Activated CD4-positive, alpha-beta T cell treated with anti-CD3 and anti-CD28 coated beads, Interleukin-2, amount 50 U/mL, for 24 hours (primary cell): ENCODE measurements at regions not wholly inside any gene's neighbourhood (a gene's known extent, or its start where the extent isn't known, plus 50 kb on each side); places are given as distances from the start of the nearest gene placed in this dataset.

ENCODE experiments used
- DNase-seq, 2 donors: peaks; one replicate each; pipeline ENCODE4 v3.0.0-alpha.2; 2020; ENCODE audit warnings: low read depth in 1 of 2, low spot score in 1 of 2

DNA sequence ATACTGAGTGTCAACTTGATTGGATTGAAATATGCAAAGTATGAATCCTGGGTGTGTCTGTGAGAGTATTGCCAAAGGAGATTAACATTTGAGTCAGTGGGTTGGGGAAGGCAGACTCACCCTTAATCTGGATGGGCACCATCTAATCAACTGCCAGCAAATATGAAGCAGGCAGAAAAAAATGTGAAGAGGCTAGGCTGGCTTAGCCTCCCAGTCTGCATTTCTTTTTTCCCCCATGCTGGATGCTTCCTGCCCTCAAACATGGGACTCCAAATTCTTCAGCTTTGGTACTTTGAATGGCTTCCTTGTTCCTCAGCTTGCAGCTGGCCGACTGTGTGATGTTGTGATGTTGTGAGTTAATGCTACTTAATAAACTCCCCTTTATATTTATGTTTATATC, 577.4 kb downstream of the CPS1 start:
- DNase-seq: no peak

DNA sequence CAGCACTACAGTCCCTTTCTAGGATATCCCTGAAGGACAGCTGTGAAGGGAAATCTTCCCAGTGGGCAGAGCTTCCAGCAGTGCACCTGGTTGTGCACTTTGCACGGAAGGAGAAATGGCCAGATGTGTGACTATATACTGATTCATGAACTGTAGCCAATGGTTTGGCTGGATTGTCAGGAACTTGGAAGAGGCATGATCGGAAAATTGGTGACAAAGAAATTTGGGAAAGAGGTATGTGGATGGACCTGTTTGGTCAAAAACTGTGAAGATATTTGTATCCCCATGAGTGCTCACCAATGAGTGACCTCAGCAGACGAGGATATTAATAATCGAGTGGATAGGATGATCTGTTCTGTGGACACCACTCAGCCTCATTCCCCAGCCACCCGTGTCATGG, 582.2 kb downstream of the CPS1 start:
- DNase-seq: no peak

DNA sequence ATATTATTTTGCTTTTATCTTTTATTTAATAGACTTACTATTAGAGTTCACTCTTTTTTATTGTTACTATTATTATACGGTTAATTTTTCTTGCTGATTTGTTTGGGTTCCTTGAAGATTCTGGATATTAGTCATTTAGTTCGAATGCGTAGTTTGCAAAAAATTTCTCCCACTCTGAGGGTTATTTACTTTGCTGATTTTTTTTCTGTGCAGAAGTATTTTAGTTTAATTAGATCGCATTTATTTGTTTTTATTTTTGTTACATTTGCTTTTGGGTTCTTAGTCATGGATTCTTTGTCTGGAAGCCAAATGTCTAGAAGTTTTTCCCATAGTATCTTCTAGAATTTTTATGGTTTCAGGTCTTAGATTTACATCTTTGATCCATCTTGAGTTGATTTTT, 585.2 kb downstream of the CPS1 start:
- no peak for DNase-seq

DNA sequence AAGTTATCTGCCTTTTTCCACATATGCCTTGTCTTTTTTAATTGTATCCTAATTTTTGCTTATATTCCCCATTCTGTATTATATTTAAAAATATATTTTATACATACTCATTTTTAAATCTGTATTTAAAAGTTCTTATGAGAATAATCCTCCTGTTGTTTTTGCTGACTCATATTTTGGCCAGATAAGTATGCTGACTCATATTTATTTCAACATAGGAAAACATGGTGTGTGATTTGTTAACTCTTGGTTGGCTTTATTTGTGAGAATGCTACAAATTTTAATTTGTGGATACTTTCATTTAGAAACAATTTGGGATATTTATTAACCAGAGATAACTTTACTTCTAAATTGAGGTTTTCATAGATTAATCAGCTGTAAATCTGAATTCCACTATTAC, 587.7 kb downstream of the CPS1 start:
- DNase-seq: no peak

DNA sequence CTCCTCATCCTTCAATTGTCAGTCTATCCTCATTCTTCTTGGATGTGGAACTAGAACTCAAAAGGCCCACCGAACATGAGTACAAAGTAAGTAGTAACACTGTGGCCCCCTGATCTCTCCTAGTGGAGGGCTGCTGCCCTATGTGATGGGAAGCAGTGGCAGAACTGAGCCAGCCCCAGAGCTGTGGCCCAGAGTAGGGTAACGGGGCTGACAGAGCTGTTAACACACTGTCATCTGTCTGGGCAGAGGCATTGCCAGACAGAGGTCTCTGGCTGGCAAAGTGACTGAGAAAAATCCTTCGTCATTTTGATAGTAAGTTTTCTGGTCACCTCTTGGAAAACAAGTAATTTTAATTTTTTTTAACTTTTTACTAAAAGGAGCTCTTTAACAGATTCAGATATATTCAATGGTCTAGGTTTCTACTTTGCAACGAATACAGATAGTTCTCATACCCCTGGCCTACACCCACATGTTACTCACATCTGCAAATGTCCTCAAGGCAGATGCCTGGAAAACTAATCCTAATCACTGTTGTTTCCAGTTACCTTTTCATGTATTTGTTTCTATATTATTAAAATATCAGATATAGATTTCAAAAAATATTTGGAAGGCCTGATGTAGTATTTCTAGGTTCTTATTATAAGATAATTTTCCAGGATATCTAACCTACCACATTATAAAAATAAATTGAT, 588.7 kb downstream of the CPS1 start:
- DNase-seq: no peak

DNA sequence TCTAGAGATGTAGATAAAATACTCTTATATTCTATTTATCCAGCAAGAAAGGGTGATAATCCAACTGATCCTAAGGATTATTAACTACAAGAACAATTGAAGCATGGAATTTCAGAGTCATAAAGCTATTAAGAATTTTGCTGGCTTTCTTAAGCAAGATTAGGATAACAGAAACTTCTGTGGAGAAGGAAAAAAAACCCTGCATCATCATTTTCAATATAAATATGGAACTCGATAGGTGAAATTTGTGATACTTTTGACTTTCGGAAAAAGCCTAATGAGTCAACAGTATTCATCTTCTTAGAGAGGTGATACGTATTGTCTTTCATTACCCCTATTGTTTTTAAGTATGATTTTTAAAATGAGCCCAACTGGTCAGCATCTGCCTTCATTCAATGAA, 593.3 kb downstream of the CPS1 start:
- DNase-seq: no peak

DNA sequence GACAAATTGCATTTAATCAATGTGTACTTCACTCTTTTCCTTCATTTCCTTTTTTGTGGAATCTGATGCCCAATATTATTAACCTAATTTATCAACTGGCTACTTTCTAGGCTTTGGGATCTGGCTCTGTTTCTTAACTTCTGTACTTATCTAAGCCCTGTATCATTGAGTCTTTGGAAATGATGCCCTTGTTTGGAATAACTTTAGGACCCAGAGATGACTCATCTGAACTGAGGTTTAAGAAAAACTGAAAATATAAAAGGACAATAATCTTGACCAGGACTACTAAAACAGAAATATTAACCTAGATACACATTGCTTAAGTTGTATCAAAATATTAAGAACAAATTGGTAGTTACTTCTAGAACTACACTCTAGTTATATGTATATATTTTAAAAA, 600.8 kb downstream of the CPS1 start:
- DNase-seq: no peak

DNA sequence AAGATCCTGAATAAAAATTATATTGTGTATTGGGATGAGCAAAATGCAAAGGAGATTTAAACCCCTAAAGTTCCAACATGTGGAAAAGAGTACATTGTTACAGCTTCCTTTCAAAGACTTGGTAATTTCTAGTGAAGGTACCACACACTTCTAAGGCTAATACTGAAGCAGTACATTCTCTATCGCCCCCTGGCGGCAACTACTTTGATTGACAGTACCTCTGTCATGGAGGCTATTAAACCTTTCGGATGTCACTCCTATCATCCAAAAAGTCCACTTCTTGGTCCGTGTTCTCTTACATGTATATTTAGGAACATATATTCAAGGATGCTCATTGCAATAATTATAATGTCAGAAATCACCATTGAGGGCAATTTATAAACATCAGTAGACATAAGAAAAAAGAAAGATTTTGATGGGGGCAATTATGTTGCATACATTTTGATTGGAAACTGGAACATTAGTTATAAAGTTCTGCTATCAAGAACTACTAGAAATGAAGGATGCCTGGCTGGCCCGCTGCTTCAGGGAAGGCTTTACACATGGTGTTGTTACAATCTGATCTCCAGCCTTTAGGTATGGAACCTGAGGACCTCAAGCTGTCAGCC, 601.6 kb downstream of the CPS1 start:
- DNase-seq: peak; percentile 37 to 52

DNA sequence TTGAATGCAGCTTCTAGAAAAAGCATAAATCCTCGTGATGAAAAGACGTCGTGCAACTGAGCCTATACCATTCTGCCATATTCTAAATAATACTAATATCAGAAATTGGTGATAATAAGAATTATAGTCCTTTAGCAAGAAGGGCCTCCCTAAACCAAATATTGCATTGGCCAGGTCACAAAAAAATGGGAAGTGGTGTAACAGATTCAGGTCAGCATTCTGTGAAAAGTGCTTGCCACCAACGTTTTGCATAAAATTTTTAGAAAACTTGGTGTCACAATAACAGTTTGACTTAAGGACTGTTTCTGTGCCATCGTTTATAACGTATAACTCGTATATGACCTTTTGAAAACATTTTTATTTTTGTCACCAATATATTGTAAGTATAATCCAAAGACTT, 603.6 kb downstream of the CPS1 start:
- no peak for DNase-seq

DNA sequence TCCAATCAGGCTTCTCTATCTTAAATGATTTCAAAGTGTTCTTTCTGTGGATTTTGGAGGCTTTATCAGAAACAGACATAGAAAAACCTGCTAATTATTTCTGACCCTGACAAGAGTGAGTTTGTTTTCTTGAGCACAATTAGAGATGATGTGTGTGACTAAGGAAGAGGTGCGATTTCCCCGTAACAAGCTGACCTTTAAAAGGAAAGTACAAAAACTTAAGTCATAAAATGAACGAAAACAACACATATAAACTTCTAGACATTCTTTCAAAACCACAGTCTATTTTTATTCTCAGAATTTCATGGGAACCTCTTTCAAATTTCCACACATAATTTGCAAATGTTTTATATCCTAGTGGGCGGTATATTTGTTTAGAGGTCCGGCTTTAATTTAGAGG, 604.8 kb downstream of the CPS1 start:
- no peak for DNase-seq

DNA sequence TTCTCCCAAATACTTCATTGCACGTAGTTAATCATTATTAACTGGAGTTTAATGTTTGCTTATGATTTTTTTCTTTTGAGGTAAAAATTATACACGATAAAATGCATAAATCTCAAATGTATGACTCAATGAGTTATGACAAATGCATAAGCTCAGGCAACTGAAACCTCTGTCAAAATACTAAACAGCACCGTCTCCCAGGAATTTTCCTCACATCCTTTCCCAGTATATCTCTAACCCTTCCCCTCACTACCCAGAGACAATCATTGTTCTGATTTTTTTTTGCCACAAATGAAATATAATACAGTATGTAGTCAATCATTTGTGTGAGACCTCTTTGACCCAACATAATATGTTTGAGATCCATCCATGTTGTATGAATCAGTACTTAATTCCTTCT, 606.5 kb downstream of the CPS1 start:
- no peak for DNase-seq

DNA sequence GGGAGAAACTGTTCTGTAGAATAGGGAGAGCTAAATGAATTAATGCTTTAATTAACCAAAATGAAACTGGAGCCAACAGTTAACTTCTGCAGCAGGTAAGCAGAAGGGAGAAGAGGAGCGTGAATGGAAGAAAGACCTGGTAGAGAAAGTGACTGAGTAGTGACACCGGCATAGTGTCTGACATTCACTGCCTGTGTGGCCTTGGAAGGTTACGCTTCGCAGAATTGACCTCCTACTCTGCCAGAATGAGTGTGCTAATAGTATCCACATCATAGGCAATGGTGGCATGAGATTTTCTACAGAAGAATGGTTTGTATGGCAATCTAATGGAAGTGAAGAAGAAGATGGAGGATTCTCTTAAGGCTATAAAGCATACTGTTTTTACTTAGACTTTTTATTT, 614.4 kb downstream of the CPS1 start:
- DNase-seq: no peak

DNA sequence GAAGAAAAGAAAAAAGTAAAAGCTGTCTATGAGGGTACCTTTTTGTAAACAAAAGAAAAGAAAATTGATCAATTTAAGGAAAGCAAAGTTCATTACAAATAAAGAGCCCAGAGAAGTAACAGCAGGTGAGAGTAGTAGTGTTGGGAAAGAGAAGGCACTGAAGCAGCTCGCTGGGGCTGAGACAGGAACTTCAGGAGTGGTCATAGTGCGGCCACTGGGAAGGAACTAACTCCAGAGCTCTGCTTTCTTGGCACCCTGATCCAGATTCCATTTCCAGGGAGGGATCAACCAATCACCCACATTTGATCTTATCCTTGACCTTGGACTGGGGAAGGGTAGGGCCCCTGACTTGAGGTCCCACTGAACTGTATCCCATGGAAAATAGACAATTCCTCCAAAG, 617.6 kb downstream of the CPS1 start:
- DNase-seq: no peak

DNA sequence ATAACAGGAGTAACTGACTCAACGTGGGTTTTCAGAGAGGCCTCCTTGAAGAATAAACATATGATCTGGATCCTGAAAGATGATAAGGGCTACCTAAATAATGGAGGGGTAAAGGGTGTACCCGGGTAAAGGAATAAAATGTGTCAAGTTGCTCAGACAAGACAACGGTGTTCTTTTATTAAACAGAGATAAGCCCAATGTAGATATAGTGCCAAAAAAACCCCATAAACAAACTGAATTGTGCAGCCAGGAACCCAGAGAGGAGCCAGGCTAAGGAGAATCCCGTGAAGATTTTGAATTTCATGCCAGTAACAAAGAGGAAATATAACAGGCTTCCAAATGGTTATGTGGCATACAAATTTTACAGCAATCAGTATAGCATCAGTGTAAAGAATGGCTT, 618.2 kb downstream of the CPS1 start:
- no peak for DNase-seq

DNA sequence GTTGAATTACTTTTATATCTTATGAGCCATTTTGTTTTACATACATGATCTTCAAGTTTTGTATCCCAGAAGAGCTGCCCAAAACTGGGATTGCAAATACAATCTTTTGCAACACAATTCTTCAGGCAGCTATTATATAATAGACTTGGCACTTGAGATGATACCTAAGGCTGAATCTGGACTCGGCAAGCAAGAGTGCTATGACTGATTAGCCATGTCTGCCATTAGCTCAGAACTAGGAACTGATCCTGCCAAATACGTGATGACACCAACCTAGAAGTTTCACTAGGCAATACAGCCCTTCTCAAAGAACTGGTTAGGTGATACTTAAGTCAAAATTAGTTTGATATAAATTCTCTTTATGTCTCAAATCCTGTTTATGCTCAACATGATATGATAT, 619.6 kb downstream of the CPS1 start:
- no peak for DNase-seq

DNA sequence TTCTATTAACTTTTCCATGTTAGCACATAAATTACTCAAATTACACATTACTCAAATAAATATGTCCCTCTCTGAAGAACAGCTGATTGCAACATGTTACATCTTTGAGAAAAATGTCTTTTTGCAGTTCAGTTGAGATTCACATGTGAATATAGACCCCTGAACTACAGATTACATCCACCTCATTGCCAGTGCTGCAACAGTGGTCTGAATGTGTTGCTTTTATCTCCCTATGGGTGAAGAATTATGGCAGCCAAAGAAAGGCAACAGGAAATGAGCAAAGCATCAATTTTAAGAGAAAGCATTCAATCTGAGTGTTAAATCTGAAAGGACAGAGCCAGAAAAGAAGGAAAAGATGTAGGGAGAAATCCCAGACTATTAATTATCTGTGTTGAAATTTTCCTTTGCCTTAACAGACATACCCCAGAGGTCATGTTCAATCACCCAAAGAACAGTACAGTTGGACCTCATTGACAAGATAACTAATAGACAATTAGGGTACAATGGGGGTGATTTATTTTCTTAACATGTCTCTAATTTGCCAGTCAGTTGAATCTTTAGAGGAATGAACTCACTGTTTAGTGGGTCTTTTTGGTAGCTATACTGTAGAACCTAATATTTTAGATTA, 620.2 kb downstream of the CPS1 start:
- no peak for DNase-seq

DNA sequence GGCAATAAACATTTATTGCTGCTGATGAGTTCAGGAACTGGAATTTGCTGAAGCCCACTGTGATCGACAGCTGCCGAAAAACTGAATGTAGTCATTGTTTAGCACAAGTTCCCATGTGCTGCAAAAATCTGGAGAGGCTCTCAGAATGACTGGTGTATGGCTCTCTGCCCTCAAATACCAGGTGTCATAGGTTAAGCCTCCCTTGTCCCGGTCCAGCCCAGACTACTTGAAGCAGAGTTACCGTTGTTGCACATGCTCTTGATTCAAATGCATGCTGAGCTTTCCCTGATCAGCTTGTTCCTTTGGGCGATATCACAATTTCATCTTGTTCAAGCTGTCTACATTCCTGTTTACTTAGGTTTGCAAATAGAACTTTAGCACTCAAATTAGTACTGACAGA, 625.2 kb downstream of the CPS1 start:
- no peak for DNase-seq

DNA sequence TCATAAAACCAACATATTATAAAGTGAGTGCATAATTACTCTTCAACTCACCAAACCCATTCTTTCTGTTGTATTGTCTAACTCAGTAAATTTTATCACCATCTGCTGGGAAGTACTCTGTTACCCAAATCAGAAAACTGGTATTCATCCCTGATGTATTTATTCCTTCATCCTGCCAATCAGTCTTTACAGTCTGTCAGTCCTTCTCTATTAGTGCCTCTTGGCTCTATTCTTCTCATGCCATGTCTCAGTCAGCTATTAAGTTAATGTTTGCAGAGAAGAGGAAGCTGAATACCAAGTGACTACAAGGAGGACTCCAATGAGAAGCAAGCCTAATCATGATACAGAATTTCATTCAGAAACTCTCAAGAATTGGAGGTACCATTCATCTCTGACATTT, 631.2 kb downstream of the CPS1 start:
- DNase-seq: no peak

DNA sequence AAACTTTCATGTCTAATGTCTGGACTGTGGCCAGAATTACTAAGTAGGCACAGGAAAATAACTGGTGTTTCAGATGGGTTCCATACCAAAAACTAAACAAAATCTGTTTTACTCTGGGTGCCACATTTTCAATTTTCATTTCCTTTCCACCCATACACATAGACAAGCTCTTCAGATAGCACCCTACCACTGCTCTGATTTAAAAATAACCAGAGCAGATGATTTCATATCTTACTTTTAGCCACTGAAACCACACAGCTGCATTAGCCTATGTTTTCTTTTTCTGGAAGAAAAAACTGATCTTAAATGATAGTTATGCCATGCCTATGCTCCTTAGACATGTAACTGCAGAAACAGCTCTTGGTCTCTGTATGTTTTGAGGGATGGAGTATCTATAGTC, 647.6 kb downstream of the CPS1 start:
- no peak for DNase-seq

DNA sequence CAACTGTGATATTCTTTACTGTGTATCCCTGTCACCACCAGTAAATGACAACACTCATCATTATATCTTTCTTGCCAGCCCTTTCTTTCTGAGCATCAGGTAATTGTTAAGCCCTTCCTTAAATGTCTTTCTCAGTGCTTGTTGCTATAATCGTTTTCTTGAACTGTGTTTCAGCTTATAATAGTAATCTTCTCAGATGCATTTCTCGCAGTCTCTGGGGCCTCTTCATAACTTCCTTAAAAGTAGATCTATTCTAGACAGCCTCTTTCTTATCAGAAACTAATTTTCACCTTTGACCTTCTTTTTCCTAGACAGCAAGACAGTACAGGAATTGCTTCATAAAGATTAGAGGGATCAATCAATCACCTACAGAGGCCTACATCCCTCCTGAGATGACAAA, 648.1 kb downstream of the CPS1 start:
- DNase-seq: no peak

DNA sequence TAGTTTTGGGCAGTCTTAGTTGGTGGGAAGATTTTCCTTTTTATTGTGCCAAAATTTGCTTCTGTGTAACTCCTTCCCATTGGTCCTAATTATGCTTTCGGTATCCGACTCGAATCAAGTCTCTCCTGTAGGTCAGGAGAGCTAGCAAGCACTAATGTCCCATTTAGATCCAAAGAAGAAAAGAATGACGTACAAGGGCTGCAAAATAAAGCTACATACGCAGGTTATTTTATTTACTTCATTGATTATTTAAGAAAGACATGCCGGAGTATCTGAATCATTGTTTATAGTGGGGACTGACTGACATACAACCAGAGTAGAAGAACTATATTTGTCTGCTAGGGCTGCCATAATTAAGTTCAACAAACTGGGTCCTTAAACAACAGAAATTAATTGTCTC, 648.5 kb downstream of the CPS1 start:
- no peak for DNase-seq

DNA sequence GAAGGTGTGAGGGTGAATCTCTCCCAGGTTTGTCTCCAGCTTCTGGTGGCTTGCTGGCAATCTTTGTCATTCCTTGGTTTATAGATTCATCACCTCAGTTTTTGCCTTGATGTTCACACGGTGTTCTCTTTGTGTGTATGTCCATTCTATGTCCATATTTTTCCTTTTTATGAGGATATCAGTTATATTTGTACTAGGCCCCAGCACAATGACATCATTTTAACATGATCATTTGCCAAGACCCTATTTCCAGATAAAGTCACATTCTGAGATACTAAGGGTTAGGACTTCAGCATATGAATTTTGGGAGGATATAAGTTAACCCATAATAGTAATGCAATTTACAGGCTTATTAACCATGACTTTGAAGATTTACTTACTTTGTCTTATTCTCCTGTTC, 649.0 kb downstream of the CPS1 start:
- DNase-seq: no peak

DNA sequence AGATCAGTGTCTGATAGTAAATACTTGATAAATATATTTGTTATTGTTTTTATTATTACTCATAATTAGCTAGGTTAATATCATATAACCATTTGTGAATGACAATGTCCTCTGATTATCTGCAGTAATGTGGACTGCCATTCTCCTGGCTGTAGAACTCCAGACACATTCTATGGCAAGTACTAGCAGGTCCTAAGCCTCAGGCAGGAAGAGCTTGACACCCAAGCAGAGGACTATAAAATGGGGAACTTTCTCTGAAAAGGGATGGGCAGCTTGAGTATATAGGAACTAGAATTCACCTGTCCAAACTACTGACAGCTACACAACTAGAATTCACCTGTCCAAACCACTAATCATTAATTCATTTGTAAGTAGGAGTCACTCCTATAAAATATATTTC, 649.4 kb downstream of the CPS1 start:
- DNase-seq: no peak
